Stimulated activated naive CD8-positive, alpha-beta T cell treated with anti-CD3 and anti-CD28 coated beads, Interleukin-15, amount 100 ng/mL, for 72 hours (primary cell): ENCODE measurements at regions not wholly inside any gene's neighbourhood (a gene's known extent, or its start where the extent isn't known, plus 50 kb on each side); places are given as distances from the start of the nearest gene placed in this dataset.

ENCODE experiments used
- ATAC-seq: fragments of 150-1000 bp; cut with Tn5 transposase; 2 replicates; pipeline ENCODE4 v1.10.0; 2021; ENCODE audit warnings: mild to moderate bottlenecking, moderate library complexity
- DNase-seq, 2 donors: peaks; one replicate each; pipeline ENCODE4 v3.0.0; 2021 to 2022
- H3K27ac Mint-ChIP-seq, 2 donors: one replicate each; pipeline ENCODE4 v1.8.0; 2022; ENCODE audit warnings: mild to moderate bottlenecking in 2 of 2, mixed read lengths in 2 of 2, moderate library complexity in 2 of 2
- H3K27me3 Mint-ChIP-seq: one replicate; pipeline ENCODE4 v1.8.0; 2022; ENCODE audit warnings: mixed read lengths
- H3K4me1 Mint-ChIP-seq: one replicate; pipeline ENCODE4 v1.8.0; 2022; ENCODE audit warnings: mild to moderate bottlenecking, mixed read lengths
- H3K4me3 Mint-ChIP-seq, 2 donors: one replicate each; pipeline ENCODE4 v1.8.0; 2022; ENCODE audit warnings: mild to moderate bottlenecking in 2 of 2, mixed read lengths in 2 of 2, moderate library complexity in 1 of 2
- H3K9me3 Mint-ChIP-seq, 2 donors: one replicate each; pipeline ENCODE4 v1.8.0; 2022; ENCODE audit warnings: mixed read lengths in 2 of 2

GRCh38 chr14:98118749-98119148 lies 1153.2 kb downstream of the BCL11B start:
- Mint-ChIP-seq H3K27ac (no peak overlapping the region), H3K27me3 (no peaks in the 10 kb centered on the region), H3K4me1 (peaks cover 45% of the 10 kb centered on the region), H3K4me3 (no peak overlapping the region), H3K9me3 (peaks cover 4 to 12% of the 10 kb centered on the region in 2 donors)
- no peak for ATAC-seq
- no peak for DNase-seq

GRCh38 chr14:98119739-98120138 lies 1152.3 kb downstream of the BCL11B start:
- peaks cover 4 to 12% of the 10 kb centered on the region in 2 donors for H3K9me3 Mint-ChIP-seq
- peak; percentile 57 for ATAC-seq

GRCh38 chr14:98120831-98121464 lies 1151.0 kb downstream of the BCL11B start:
- Mint-ChIP-seq H3K27me3 (no peaks in the 10 kb centered on the region), H3K27ac (peak overlapping the region in 1 of 2 donors; percentile 50), H3K9me3 (peaks cover 4 to 12% of the 10 kb centered on the region in 2 donors), H3K4me3 (no peak overlapping the region), H3K4me1 (peaks cover 42% of the 10 kb centered on the region)
- DNase-seq (peak; percentile 29 to 32), ATAC-seq (peak; percentile 97)

More at GRCh38 chr14:98119739-98120138, 1152.3 kb downstream of the BCL11B start:
- H3K27ac Mint-ChIP-seq = no peak overlapping the region
- H3K4me3 Mint-ChIP-seq = no peak overlapping the region
- H3K4me1 Mint-ChIP-seq = peaks cover 44% of the 10 kb centered on the region
- no peaks in the 10 kb centered on the region for H3K27me3 Mint-ChIP-seq
- no peak for DNase-seq

- no peak overlapping the region for H3K27ac Mint-ChIP-seq
- DNase-seq = no peak
- H3K4me3 Mint-ChIP-seq = no peak overlapping the region
- peak; percentile 59 for ATAC-seq
- peaks cover 42% of the 10 kb centered on the region for H3K4me1 Mint-ChIP-seq
- H3K9me3 Mint-ChIP-seq = peaks cover 4 to 12% of the 10 kb centered on the region in 2 donors
- H3K27me3 Mint-ChIP-seq = no peaks in the 10 kb centered on the region
Measured at GRCh38 chr14:98122527-98122926, 1149.5 kb downstream of the BCL11B start.

GRCh38 chr14:98130691-98131090 lies 1141.3 kb downstream of the BCL11B start:
- peaks cover 37% of the 10 kb centered on the region for H3K4me1 Mint-ChIP-seq
- H3K27ac Mint-ChIP-seq = no peak overlapping the region

GRCh38 chr14:98131406-98131805 lies 1140.6 kb downstream of the BCL11B start:
- H3K27me3 Mint-ChIP-seq = no peaks in the 10 kb centered on the region
- H3K9me3 Mint-ChIP-seq = no peaks in the 10 kb centered on the region
- no peak overlapping the region for H3K4me3 Mint-ChIP-seq
- peak; percentile 86 for ATAC-seq
- no peak overlapping the region for H3K27ac Mint-ChIP-seq
- DNase-seq = peak in 1 of 2 donors; percentile 42
- H3K4me1 Mint-ChIP-seq = peaks cover 44% of the 10 kb centered on the region

More at GRCh38 chr14:98130691-98131090, 1141.3 kb downstream of the BCL11B start:
- no peak overlapping the region for H3K4me3 Mint-ChIP-seq
- H3K27me3 Mint-ChIP-seq = no peaks in the 10 kb centered on the region
- no peaks in the 10 kb centered on the region for H3K9me3 Mint-ChIP-seq
- DNase-seq (no peak), ATAC-seq (no peak)

GRCh38 chr14:98133806-98134205 lies 1138.2 kb downstream of the BCL11B start:
- Mint-ChIP-seq H3K4me3 (no peak overlapping the region), H3K27ac (no peak overlapping the region), H3K27me3 (no peaks in the 10 kb centered on the region), H3K4me1 (peaks cover 64% of the 10 kb centered on the region), H3K9me3 (no peaks in the 10 kb centered on the region)
- no peak for DNase-seq
- ATAC-seq = no peak

GRCh38 chr14:98136012-98136789 lies 1135.8 kb downstream of the BCL11B start:
- ATAC-seq (peak; percentile 69), DNase-seq (peak; percentile 31 to 39)
- Mint-ChIP-seq H3K4me3 (peak overlapping the region; percentile 85 to 87), H3K27ac (peak overlapping the region; percentile 96 to 99), H3K9me3 (no peaks in the 10 kb centered on the region), H3K4me1 (peaks cover 85% of the 10 kb centered on the region), H3K27me3 (no peaks in the 10 kb centered on the region)

- DNase-seq (no peak), ATAC-seq (no peak)
- Mint-ChIP-seq H3K9me3 (no peaks in the 10 kb centered on the region), H3K4me3 (peak overlapping the region; percentile 85 to 87), H3K27ac (peak overlapping the region; percentile 96 to 99), H3K27me3 (no peaks in the 10 kb centered on the region), H3K4me1 (peaks cover 88% of the 10 kb centered on the region)
Measured at GRCh38 chr14:98137131-98138025, 1134.6 kb downstream of the BCL11B start.

GRCh38 chr14:98138666-98139065 lies 1133.3 kb downstream of the BCL11B start:
- DNase-seq = peak; percentile 71 to 78
- Mint-ChIP-seq H3K9me3 (no peaks in the 10 kb centered on the region), H3K27ac (peak overlapping the region; percentile 13 to 99), H3K4me3 (peak overlapping the region; percentile 85 to 87), H3K4me1 (peaks cover 88% of the 10 kb centered on the region), H3K27me3 (no peaks in the 10 kb centered on the region)
- ATAC-seq = peak; percentile 69

- Mint-ChIP-seq H3K4me3 (peak overlapping the region; percentile 76 to 93), H3K27me3 (no peaks in the 10 kb centered on the region), H3K27ac (peak overlapping the region; percentile 97), H3K4me1 (peaks cover 97% of the 10 kb centered on the region), H3K9me3 (no peaks in the 10 kb centered on the region)
- no peak for DNase-seq
- ATAC-seq = no peak
Measured at GRCh38 chr14:98140862-98141530, 1131.0 kb downstream of the BCL11B start.

GRCh38 chr14:98143566-98143965 lies 1128.4 kb downstream of the BCL11B start:
- no peaks in the 10 kb centered on the region for H3K27me3 Mint-ChIP-seq
- peak overlapping the region in 1 of 2 donors; percentile 88 for H3K27ac Mint-ChIP-seq
- H3K4me1 Mint-ChIP-seq = peaks cover 89% of the 10 kb centered on the region
- H3K9me3 Mint-ChIP-seq = no peaks in the 10 kb centered on the region
- DNase-seq (no peak), ATAC-seq (peak; percentile 39)
- H3K4me3 Mint-ChIP-seq = peak overlapping the region in 1 of 2 donors; percentile 93

GRCh38 chr14:98144964-98145363 lies 1127.0 kb downstream of the BCL11B start:
- DNase-seq = no peak
- Mint-ChIP-seq H3K4me3 (peak overlapping the region; percentile 23 to 55), H3K27ac (peak overlapping the region in 1 of 2 donors; percentile 71), H3K9me3 (no peaks in the 10 kb centered on the region), H3K4me1 (peaks cover 76% of the 10 kb centered on the region), H3K27me3 (no peaks in the 10 kb centered on the region)
- ATAC-seq = no peak

- Mint-ChIP-seq H3K27me3 (no peaks in the 10 kb centered on the region), H3K4me1 (peaks cover 76% of the 10 kb centered on the region), H3K4me3 (no peak overlapping the region), H3K27ac (no peak overlapping the region), H3K9me3 (no peaks in the 10 kb centered on the region)
- DNase-seq (no peak), ATAC-seq (no peak)
Measured at GRCh38 chr14:98146416-98146815, 1125.6 kb downstream of the BCL11B start.

GRCh38 chr14:98154254-98154653 lies 1117.7 kb downstream of the BCL11B start:
- Mint-ChIP-seq H3K4me3 (no peak overlapping the region), H3K27me3 (no peaks in the 10 kb centered on the region), H3K4me1 (peaks cover 62% of the 10 kb centered on the region), H3K9me3 (no peaks in the 10 kb centered on the region), H3K27ac (no peak overlapping the region)
- DNase-seq (no peak), ATAC-seq (peak; percentile 60)
